H9 (cell line): ENCODE measurements at regions not wholly inside any gene's neighbourhood (a gene's known extent, or its start where the extent isn't known, plus 50 kb on each side); places are given as distances from the start of the nearest gene placed in this dataset.
A peak's percentile ranks its signal among the peaks of the same experiment; 100 is the strongest.

Experiments
- DNase-seq: peaks from one replicate; pipeline ENCODE4 v3.0.0-alpha.2; 2017
- H2AFZ ChIP-seq: one replicate; pipeline ENCODE4 v1.6.1; 2013; ENCODE audit warnings: mild to moderate bottlenecking, low read length, control low read depth, moderate library complexity
- H2AK5ac ChIP-seq: 2 replicates; pipeline ENCODE4 v1.6.1; 2013; ENCODE audit warnings: low read length, control low read depth, mixed read lengths; ENCODE audit not compliant: insufficient read length
- H2BK120ac ChIP-seq: one replicate; pipeline ENCODE4 v1.6.1; 2013; ENCODE audit warnings: low read depth, mild to moderate bottlenecking, low read length, control low read depth, inconsistent platforms; ENCODE audit not compliant: poor library complexity, severe bottlenecking
- H2BK12ac ChIP-seq: 2 replicates; pipeline ENCODE4 v1.6.1; 2013; ENCODE audit warnings: low read length, control low read depth, mixed read lengths, low read depth; ENCODE audit not compliant: insufficient read length
- H2BK15ac ChIP-seq: 2 replicates; pipeline ENCODE4 v1.6.1; 2013; ENCODE audit warnings: low read depth, low read length, control low read depth
- H2BK20ac ChIP-seq: one replicate; pipeline ENCODE4 v1.6.1; 2013; ENCODE audit warnings: low read depth, mild to moderate bottlenecking, low read length, control low read depth, inconsistent platforms; ENCODE audit not compliant: poor library complexity, severe bottlenecking
- H2BK5ac ChIP-seq: 2 replicates; pipeline ENCODE4 v1.6.1; 2013; ENCODE audit warnings: low read length, control low read depth, mixed read lengths; ENCODE audit not compliant: insufficient read length
- H3K14ac ChIP-seq: 2 replicates; pipeline ENCODE4 v1.6.1; 2013; ENCODE audit warnings: low read length, control low read depth; ENCODE audit not compliant: insufficient read depth
- H3K18ac ChIP-seq: 2 replicates; pipeline ENCODE4 v1.6.1; 2013; ENCODE audit warnings: low read depth, mild to moderate bottlenecking, mixed read lengths, low read length, control low read depth; ENCODE audit not compliant: insufficient read length
- H3K23ac ChIP-seq: 2 replicates; pipeline ENCODE4 v1.6.1; 2013; ENCODE audit warnings: low read length, control low read depth, mixed read lengths, low read depth; ENCODE audit not compliant: insufficient read length
- H3K23me2 ChIP-seq: 2 replicates; pipeline ENCODE4 v1.6.1; 2013; ENCODE audit warnings: low read depth, mild to moderate bottlenecking, mixed read lengths, low read length, control low read depth; ENCODE audit not compliant: insufficient read length, poor library complexity, severe bottlenecking
- H3K27ac ChIP-seq: 2 replicates; pipeline ENCODE4 v1.5.1; 2013; ENCODE audit warnings: low read length, control low read depth, mixed read lengths, low read depth; ENCODE audit not compliant: insufficient read length
- H3K27me3 ChIP-seq: 2 replicates; pipeline ENCODE4 v1.6.1; 2013; ENCODE audit warnings: low read length, control low read depth, inconsistent platforms; ENCODE audit not compliant: insufficient read depth
- H3K4ac ChIP-seq: 2 replicates; pipeline ENCODE4 v1.6.1; 2013; ENCODE audit warnings: low read depth, mild to moderate bottlenecking, control low read depth, inconsistent platforms, low read length, moderate library complexity
- H3K4me1 ChIP-seq: 2 replicates; pipeline ENCODE4 v1.6.1; 2013; ENCODE audit warnings: low read length, control low read depth, inconsistent platforms; ENCODE audit not compliant: insufficient read depth
- H3K4me2 ChIP-seq: 2 replicates; pipeline ENCODE4 v1.6.1; 2013; ENCODE audit warnings: low read length, control low read depth, mixed read lengths; ENCODE audit not compliant: insufficient read length, insufficient read depth
- H3K56ac ChIP-seq: 2 replicates; pipeline ENCODE4 v1.6.1; 2013; ENCODE audit warnings: low read depth, mild to moderate bottlenecking, mixed read lengths, low read length, control low read depth; ENCODE audit not compliant: insufficient read length
- H3K79me1 ChIP-seq: 2 replicates; pipeline ENCODE4 v1.6.1; 2013; ENCODE audit warnings: low read depth, mild to moderate bottlenecking, moderate library complexity, low read length, control low read depth, inconsistent platforms; ENCODE audit not compliant: insufficient read depth, poor library complexity, severe bottlenecking
- H3K79me2 ChIP-seq: 2 replicates; pipeline ENCODE4 v1.6.1; 2013; ENCODE audit warnings: low read length, control low read depth, inconsistent platforms; ENCODE audit not compliant: insufficient read depth
- H3K9ac ChIP-seq: 2 replicates; pipeline ENCODE4 v1.6.1; 2013; ENCODE audit warnings: low read length, control low read depth, mixed read lengths; ENCODE audit not compliant: insufficient read length; ENCODE audit errors: extremely low read depth
- H3K9me3 ChIP-seq: one replicate; pipeline ENCODE4 v1.6.1; 2013; ENCODE audit warnings: low read depth, low read length, inconsistent platforms; ENCODE audit not compliant: control insufficient read depth
- H3T11ph ChIP-seq: one replicate; pipeline ENCODE4 v1.6.1; 2013; ENCODE audit warnings: mild to moderate bottlenecking, low read length, control low read depth, inconsistent platforms
- H4K20me1 ChIP-seq: one replicate; pipeline ENCODE4 v1.6.1; 2013; ENCODE audit not compliant: control insufficient read depth, insufficient read length, insufficient read depth
- H4K5ac ChIP-seq: 2 replicates; pipeline ENCODE4 v1.6.1; 2013; ENCODE audit warnings: low read depth, mild to moderate bottlenecking, mixed read lengths, low read length, control low read depth; ENCODE audit not compliant: insufficient read length
- H4K8ac ChIP-seq: replicated peaks from 2 replicates; pipeline ENCODE4 v1.6.1; 2013; ENCODE audit warnings: low read length, control low read depth, mixed read lengths, low read depth; ENCODE audit not compliant: insufficient read length
- H4K91ac ChIP-seq: 2 replicates; pipeline ENCODE4 v1.6.1; 2013; ENCODE audit warnings: low read depth, mild to moderate bottlenecking, moderate library complexity, mixed read lengths, low read length, control low read depth; ENCODE audit not compliant: insufficient read length
- H3K27ac Mint-ChIP-seq, 3 experiments: 2 replicates in 2 of 3; 3 replicates in 1 of 3; pipeline ENCODE4 v1.8.0; 2020 to 2021; ENCODE audit warnings: mixed read lengths in 3 of 3, mild to moderate bottlenecking in 1 of 3, moderate library complexity in 1 of 3
- H3K27me3 Mint-ChIP-seq: 2 replicates; pipeline ENCODE4 v1.8.0; 2021; ENCODE audit warnings: low read depth, mild to moderate bottlenecking, moderate library complexity, mixed read lengths
- H3K36me3 Mint-ChIP-seq, 3 experiments: 2 replicates in 2 of 3; 3 replicates in 1 of 3; pipeline ENCODE4 v1.8.0; 2020 to 2021; ENCODE audit warnings: low read depth in 3 of 3, mixed read lengths in 3 of 3; ENCODE audit not compliant: insufficient read depth in 1 of 3
- H3K4me1 Mint-ChIP-seq, 2 experiments: 2 replicates each; pipeline ENCODE4 v1.8.0; 2020; ENCODE audit warnings: mixed read lengths in 2 of 2
- H3K4me3 Mint-ChIP-seq, 2 experiments: 2 replicates in 1 of 2; 3 replicates in 1 of 2; pipeline ENCODE4 v1.8.0; 2020 to 2021; ENCODE audit warnings: mild to moderate bottlenecking in 2 of 2, mixed read lengths in 2 of 2, moderate library complexity in 1 of 2
- H3K9me3 Mint-ChIP-seq, 2 experiments: 2 replicates in 1 of 2; 3 replicates in 1 of 2; pipeline ENCODE4 v1.8.0; 2020; ENCODE audit warnings: mild to moderate bottlenecking in 2 of 2, mixed read lengths in 2 of 2, moderate library complexity in 1 of 2
- CTCF ChIP-seq: fragments of 200-600 bp; sonication (generic); conservative IDR thresholded peaks from 3 replicates; pipeline ENCODE4 v1.8.0; 2021; ENCODE audit warnings: antibody characterized with exemption, mild to moderate bottlenecking
- WGBS: extraction: QIAGEN DNeasy Blood & Tissue Kit; methylation state at CpG from one replicate; pipeline ENCODE4 v1.1.7; 2013; ENCODE audit warnings: missing lambda C conversion rate, low lambda C conversion rate, mixed read lengths; ENCODE audit not compliant: insufficient read length; ENCODE audit errors: extremely low coverage; 5-methylcytosine and 5-hydroxymethylcytosine counted together

GRCh38 chr2:4628998-4629501 lies 925.7 kb downstream of the DCDC2C start:
- H3K9me3 Mint-ChIP-seq = peaks cover 2 to 3% of the 10 kb centered on the region in 2 experiments; a peak in 2 of 5 replicates

More at GRCh38 chr2:4628998-4629501, 925.7 kb downstream of the DCDC2C start:
- Histone ChIP-seq H2BK20ac (no peak overlapping the region), H3K4ac (no peak overlapping the region), H4K5ac (no peak overlapping the region), H2BK15ac (no peak overlapping the region), H4K8ac (no peak overlapping the region), H3K9ac (no peak overlapping the region), H3K27me3 (no peaks in the 10 kb centered on the region), H3K79me1 (no peaks in the 10 kb centered on the region), H4K20me1 (no peaks in the 10 kb centered on the region), H3K4me1 (no peaks in the 10 kb centered on the region), H3K27ac (no peak overlapping the region), H4K91ac (no peak overlapping the region), H3K14ac (no peak overlapping the region), H3K9me3 (no peaks in the 10 kb centered on the region), H3K18ac (no peak overlapping the region), H3T11ph (no peak overlapping the region), H3K4me2 (no peak overlapping the region), H2BK5ac (no peak overlapping the region), H3K79me2 (no peaks in the 10 kb centered on the region), H2BK12ac (no peak overlapping the region), H2AFZ (no peak overlapping the region), H3K23ac (no peak overlapping the region), H3K23me2 (no peaks in the 10 kb centered on the region), H2AK5ac (no peak overlapping the region), H2BK120ac (no peak overlapping the region), H3K56ac (no peak overlapping the region)
- no peaks in the 10 kb centered on the region for H3K27me3 Mint-ChIP-seq
- no peaks in the 10 kb centered on the region for H3K36me3 Mint-ChIP-seq
- H3K4me1 Mint-ChIP-seq = peaks cover 4 to 6% of the 10 kb centered on the region in 2 experiments; a peak in 3 of 4 replicates
- H3K27ac Mint-ChIP-seq = peak overlapping the region in 1 of 3 experiments; percentile 61; a peak in 1 of 7 replicates
- no peak for TF ChIP-seq CTCF
- H3K4me3 Mint-ChIP-seq = no peak overlapping the region
- no peak for DNase-seq
- no CpG with 5 or more reads among the region's 6 CpGs for WGBS
